LNCAP (cell line): ENCODE measurements at regions not wholly inside any gene's neighbourhood (a gene's known extent, or its start where the extent isn't known, plus 50 kb on each side); places are given as distances from the start of the nearest gene placed in this dataset.

Experiments
- CTCF ChIP-seq: fragments of 450-650 bp; IDR thresholded peaks from 2 replicates; pipeline ENCODE4 v1.5.1; 2017; ENCODE audit warnings: mild to moderate bottlenecking

- TF ChIP-seq CTCF: no peak
These were observed 52.5 kb upstream of the NEDD4L start for GRCh38 chr18:57991552-57991951.

GRCh38 chr18:57989536-57989935, 54.5 kb upstream of the NEDD4L start:
- no peak for TF ChIP-seq CTCF

DNA sequence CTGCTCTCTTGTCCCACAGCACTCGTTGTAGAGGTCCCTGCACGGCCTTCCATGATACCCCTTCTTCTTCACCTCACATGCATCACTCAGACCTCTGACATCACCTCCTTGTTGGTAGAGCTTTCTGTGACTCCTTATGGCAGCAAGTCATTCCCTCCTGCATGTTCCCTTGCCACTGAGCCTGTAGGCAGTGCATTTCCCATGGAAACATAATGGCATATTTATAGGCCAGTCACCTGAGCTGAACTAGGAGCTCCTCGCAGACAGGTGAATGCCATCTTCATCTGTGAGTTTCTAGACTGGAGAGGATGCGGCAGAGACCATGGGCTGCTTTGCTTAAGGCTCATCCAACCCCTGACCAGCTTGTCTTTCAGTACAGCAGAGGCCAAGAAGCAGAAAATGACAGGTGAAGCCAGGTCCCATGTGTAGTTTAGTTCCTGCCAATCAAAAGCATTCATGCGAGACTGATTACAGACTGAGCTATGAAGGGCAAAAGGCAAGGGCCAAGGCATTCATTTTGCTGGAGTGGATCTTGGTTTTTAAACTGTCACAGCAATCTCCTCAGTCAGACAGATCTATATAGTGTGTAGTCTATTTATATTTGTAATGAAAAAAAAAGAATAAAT, 59.4 kb upstream of the NEDD4L start:
- TF ChIP-seq CTCF: no peak

- no peak for TF ChIP-seq CTCF
These were observed 60.1 kb upstream of the NEDD4L start for GRCh38 chr18:57983965-57984364.

DNA sequence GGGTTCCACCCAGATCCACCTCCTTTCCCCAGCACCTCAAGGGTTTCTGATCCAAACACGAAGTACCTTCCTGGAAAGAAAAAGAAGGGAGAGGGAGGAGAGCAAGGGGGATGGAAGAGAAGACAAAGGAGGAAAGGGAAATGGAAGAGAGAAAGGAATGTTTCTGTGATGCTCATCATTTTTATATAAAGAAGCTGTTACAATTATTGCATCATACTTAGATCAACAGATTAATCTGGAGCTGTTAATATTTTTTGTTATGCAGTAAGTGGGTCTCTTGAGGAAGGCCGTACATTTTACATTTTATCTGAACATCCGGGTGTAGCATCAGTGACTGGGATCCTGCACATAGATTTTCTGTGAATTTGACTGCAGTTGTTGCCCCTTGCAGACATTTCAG, 60.6 kb upstream of the NEDD4L start:
- no peak for TF ChIP-seq CTCF

DNA sequence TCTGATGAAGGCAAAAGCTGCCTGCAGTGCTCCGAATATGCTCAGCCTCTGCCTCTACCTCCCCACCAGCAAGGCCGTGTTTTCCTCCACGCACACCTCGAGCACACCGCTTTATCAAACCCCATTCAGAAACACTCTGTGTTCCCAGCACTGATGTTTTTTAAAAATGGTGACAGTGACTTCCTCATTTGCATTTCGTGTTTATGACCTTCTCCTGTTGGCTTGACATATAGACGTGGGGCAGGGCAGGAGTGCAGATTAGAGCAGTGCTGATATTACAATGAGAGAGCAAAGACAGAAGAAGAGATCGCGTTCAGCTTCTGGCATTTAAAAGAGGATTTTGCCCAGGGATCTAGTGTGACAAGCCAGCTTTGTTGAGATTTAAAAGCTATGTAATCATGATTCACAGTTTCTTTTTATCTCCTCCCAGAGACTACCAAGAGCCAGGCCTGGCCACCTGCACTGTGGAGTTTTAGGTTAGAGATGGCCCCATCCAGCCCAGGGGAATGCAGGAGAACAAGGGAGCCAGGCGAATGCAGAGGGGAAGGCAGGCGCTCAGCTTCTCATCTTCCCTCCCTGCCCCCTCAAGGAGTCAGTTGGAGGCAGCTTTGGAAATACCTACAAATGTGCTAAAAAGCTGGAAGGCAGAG, 61.5 kb upstream of the NEDD4L start:
- TF ChIP-seq CTCF: no peak

DNA sequence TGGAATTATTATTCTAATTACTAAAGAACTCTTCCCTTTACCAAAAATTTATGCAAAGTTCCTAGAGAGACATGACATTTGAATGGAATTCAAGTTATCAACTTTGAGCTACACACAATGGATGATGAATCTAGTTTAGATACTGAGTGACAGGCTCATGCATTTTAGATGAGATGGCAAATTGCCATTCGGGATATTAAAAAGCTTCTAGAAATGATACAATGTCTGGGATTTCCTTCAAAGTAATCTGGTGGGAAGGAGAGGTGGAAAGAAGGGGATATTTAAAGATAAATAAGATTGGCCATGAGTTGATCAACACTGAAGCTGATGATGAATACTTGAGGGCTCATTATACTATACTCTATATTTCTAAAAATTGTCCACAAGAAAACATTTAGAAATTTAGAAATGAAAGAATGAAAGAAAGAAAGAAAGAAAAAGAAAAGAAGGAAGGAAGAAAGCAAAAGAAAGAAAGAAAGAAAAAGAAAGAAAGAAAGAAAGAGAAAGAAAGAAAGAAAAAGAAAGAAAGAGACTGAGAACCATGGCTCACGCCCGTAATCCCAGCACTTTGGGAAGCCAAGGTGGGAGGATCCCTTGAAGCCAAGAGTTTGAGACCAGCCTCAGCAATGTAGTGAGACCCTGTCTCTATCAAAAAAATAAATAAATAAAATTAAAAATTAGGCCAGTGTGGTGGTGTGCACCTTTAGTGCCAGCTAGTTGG, 62.6 kb upstream of the NEDD4L start:
- TF ChIP-seq CTCF: no peak
